Glutamatergic neuron (in vitro differentiated cells): ENCODE measurements at regions not wholly inside any gene's neighbourhood (a gene's known extent, or its start where the extent isn't known, plus 50 kb on each side); places are given as distances from the start of the nearest gene placed in this dataset.

Source experiments
- DNase-seq: peaks from one replicate; pipeline ENCODE4 v3.0.0; 2022
- H3K27ac Mint-ChIP-seq: one replicate; pipeline ENCODE4 v1.8.0; 2020; ENCODE audit warnings: mild to moderate bottlenecking, mixed read lengths, inconsistent platforms; ENCODE audit not compliant: unreplicated experiment
- H3K27me3 Mint-ChIP-seq: one replicate; pipeline ENCODE4 v1.8.0; 2020; ENCODE audit warnings: mild to moderate bottlenecking, moderate library complexity, mixed read lengths, inconsistent platforms; ENCODE audit not compliant: unreplicated experiment
- H3K36me3 Mint-ChIP-seq: one replicate; pipeline ENCODE4 v1.8.0; 2020; ENCODE audit warnings: mild to moderate bottlenecking, mixed read lengths, inconsistent platforms; ENCODE audit not compliant: unreplicated experiment
- H3K4me1 Mint-ChIP-seq: one replicate; pipeline ENCODE4 v1.8.0; 2020; ENCODE audit warnings: mild to moderate bottlenecking, low read depth, mixed read lengths, inconsistent platforms; ENCODE audit not compliant: unreplicated experiment
- H3K4me3 Mint-ChIP-seq: one replicate; pipeline ENCODE4 v1.8.0; 2020; ENCODE audit warnings: mild to moderate bottlenecking, mixed read lengths, inconsistent platforms; ENCODE audit not compliant: unreplicated experiment
- H3K9me3 Mint-ChIP-seq: one replicate; pipeline ENCODE4 v1.8.0; 2020; ENCODE audit warnings: mild to moderate bottlenecking, moderate library complexity, mixed read lengths, inconsistent platforms; ENCODE audit not compliant: unreplicated experiment
- TF ChIP-seq, protein P1 (sequence below): fragments of 200-600 bp; sonication (generic); IDR thresholded peaks from one replicate; pipeline ENCODE4 v1.5.0; 2021; ENCODE audit not compliant: partially characterized antibody, unreplicated experiment

DNA sequence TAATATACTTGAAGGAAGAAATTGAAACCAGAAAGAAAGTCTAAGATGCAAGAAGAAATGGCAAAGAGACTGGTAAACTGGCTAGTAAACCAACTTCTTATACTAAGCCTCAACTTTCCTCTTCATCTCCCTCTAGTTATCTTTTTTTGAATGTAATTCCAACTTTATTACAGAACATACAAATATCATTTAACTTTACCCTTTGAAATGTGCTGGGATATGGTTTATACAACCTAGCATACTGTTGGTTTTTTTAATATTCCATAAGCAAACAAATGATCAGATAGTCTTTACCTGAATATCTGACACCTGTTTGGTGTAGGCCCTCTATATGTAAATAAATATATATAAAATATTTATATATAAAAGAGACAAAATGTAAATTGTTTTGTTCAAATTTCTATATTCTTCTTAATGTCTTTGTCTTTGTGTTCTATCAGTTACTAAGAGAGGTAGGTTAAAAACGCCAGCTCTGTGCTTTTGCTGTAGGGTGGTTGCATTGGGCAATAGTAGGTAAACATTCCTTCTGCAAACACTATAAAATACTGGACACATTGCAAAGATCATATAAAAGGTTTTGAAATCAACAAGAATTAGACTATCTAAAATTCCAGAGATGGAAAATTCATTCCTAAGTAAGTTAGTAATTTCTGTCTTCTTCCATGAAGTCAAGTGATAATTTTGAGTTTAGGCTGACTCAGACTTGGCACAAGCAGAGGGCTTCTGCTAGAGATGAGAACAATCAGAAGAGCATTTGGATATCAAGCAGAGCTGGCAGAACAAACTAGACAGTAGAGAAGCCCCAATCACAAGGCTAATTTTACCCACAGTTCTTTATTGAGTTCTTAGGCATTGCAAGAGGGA lies 383.3 kb downstream of the RFC3 start:
- Mint-ChIP-seq H3K36me3 (no peaks in the 10 kb centered on the region), H3K27ac (no peak overlapping the region), H3K9me3 (peaks cover 2% of the 10 kb centered on the region), H3K4me1 (no peaks in the 10 kb centered on the region), H3K4me3 (no peak overlapping the region), H3K27me3 (no peaks in the 10 kb centered on the region)
- no peak for DNase-seq
- TF ChIP-seq, protein P1, sequence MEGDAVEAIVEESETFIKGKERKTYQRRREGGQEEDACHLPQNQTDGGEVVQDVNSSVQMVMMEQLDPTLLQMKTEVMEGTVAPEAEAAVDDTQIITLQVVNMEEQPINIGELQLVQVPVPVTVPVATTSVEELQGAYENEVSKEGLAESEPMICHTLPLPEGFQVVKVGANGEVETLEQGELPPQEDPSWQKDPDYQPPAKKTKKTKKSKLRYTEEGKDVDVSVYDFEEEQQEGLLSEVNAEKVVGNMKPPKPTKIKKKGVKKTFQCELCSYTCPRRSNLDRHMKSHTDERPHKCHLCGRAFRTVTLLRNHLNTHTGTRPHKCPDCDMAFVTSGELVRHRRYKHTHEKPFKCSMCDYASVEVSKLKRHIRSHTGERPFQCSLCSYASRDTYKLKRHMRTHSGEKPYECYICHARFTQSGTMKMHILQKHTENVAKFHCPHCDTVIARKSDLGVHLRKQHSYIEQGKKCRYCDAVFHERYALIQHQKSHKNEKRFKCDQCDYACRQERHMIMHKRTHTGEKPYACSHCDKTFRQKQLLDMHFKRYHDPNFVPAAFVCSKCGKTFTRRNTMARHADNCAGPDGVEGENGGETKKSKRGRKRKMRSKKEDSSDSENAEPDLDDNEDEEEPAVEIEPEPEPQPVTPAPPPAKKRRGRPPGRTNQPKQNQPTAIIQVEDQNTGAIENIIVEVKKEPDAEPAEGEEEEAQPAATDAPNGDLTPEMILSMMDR, result no peak

- H3K27me3 Mint-ChIP-seq, result no peaks in the 10 kb centered on the region
- TF ChIP-seq, protein P1, result no peak
- no peak for DNase-seq
- peaks cover 3% of the 10 kb centered on the region for H3K4me1 Mint-ChIP-seq
- no peak overlapping the region for H3K4me3 Mint-ChIP-seq
- H3K36me3 Mint-ChIP-seq, result no peaks in the 10 kb centered on the region
- no peaks in the 10 kb centered on the region for H3K9me3 Mint-ChIP-seq
- H3K27ac Mint-ChIP-seq, result no peak overlapping the region
These were observed 389.4 kb downstream of the RFC3 start for GRCh38 chr13:34207334-34207733.

GRCh38 chr13:34207872-34208271 lies 389.9 kb downstream of the RFC3 start:
- peaks cover 3% of the 10 kb centered on the region for H3K4me1 Mint-ChIP-seq

GRCh38 chr13:34208336-34208735 lies 390.4 kb downstream of the RFC3 start:
- Mint-ChIP-seq H3K4me1 (peaks cover 3% of the 10 kb centered on the region), H3K36me3 (no peaks in the 10 kb centered on the region), H3K27me3 (no peaks in the 10 kb centered on the region), H3K4me3 (no peak overlapping the region), H3K27ac (no peak overlapping the region), H3K9me3 (no peaks in the 10 kb centered on the region)
- TF ChIP-seq, protein P1, result no peak
- DNase-seq, result no peak

More at GRCh38 chr13:34207872-34208271, 389.9 kb downstream of the RFC3 start:
- no peak overlapping the region for H3K27ac Mint-ChIP-seq
- no peak for DNase-seq
- TF ChIP-seq, protein P1, result no peak
- H3K36me3 Mint-ChIP-seq, result no peaks in the 10 kb centered on the region
- no peaks in the 10 kb centered on the region for H3K9me3 Mint-ChIP-seq
- H3K4me3 Mint-ChIP-seq, result no peak overlapping the region
- H3K27me3 Mint-ChIP-seq, result no peaks in the 10 kb centered on the region

- Mint-ChIP-seq H3K4me1 (peaks cover 3% of the 10 kb centered on the region), H3K36me3 (no peaks in the 10 kb centered on the region), H3K27me3 (no peaks in the 10 kb centered on the region), H3K27ac (no peak overlapping the region), H3K9me3 (no peaks in the 10 kb centered on the region), H3K4me3 (no peak overlapping the region)
- TF ChIP-seq, protein P1, result no peak
- no peak for DNase-seq
These were observed 392.4 kb downstream of the RFC3 start for GRCh38 chr13:34210341-34210740.
